Endothelial cell of umbilical vein (primary cell): ENCODE measurements at regions not wholly inside any gene's neighbourhood (a gene's known extent, or its start where the extent isn't known, plus 50 kb on each side); places are given as distances from the start of the nearest gene placed in this dataset.

Experiments used
- BruUV-seq: library from RNA; stranded (reverse); fragments of 400-500 nt; replicated peaks from 2 replicates; lab custom pipeline; 2021; lab: Mats Ljungman, UMichigan
- CTCF ChIA-PET: fragments of 300-600, 350-600 bp; sonication (Branson Sonifier 250); formaldehyde crosslinking; loops from one replicate; lab custom pipeline; 2021; ENCODE audit warnings: antibody characterized with exemption, inconsistent platforms; lab: Charles Lee
- POLR2A ChIA-PET: fragments of 300-600, 350-600 bp; sonication (Branson Sonifier 250); formaldehyde crosslinking; loops from one replicate; lab custom pipeline; 2021; ENCODE audit warnings: antibody characterized with exemption, inconsistent platforms; lab: Charles Lee
- DNase-seq: peaks from one replicate; pipeline ENCODE4 v3.0.0-alpha.2; 2011; ENCODE audit warnings: low read depth, low spot score
- FAIRE-seq: peaks from 2 replicates; lab custom pipeline; 2011; peaks lifted over from hg19 to GRCh38; lab: Jason Lieb, UNC
- H2AFZ ChIP-seq: 2 replicates; pipeline ENCODE4 v1.6.0; 2012; ENCODE audit warnings: low read depth, low read length, control low read depth, inconsistent platforms
- H3K27ac ChIP-seq: 2 replicates; pipeline ENCODE4 v1.5.1; 2011; ENCODE audit warnings: low read depth, mild to moderate bottlenecking, control low read depth, low read length, moderate library complexity; ENCODE audit not compliant: insufficient read depth
- H3K27me3 ChIP-seq, 2 experiments: 2 replicates each; pipeline versions ENCODE4 v1.6.0 to v1.6.1; 2011; ENCODE audit warnings: low read length in 2 of 2, mixed read lengths in 1 of 2; ENCODE audit not compliant: control insufficient read depth in 2 of 2, insufficient read depth in 2 of 2
- H3K36me3 ChIP-seq, 2 experiments: 2 replicates in 1 of 2; 3 replicates in 1 of 2; pipeline ENCODE4 v1.5.1; 2011; ENCODE audit warnings: low read length in 2 of 2, mild to moderate bottlenecking in 1 of 2, moderate library complexity in 1 of 2; ENCODE audit not compliant: control insufficient read depth in 2 of 2, insufficient read depth in 2 of 2; ENCODE audit errors: extremely low read depth in 1 of 2
- H3K4me1 ChIP-seq: 3 replicates; pipeline ENCODE4 v1.5.1; 2011; ENCODE audit warnings: mild to moderate bottlenecking, low read length; ENCODE audit not compliant: control insufficient read depth, insufficient read depth; ENCODE audit errors: extremely low read depth
- H3K4me2 ChIP-seq: 2 replicates; pipeline ENCODE4 v1.6.1; 2011; ENCODE audit warnings: low read length, control low read depth, mixed read lengths; ENCODE audit not compliant: insufficient read depth
- H3K4me3 ChIP-seq, 3 experiments: fragments of 200-600 bp in 1 of 3; sonication (generic), shearing (Covaris generic) in 1 of 3; replicated peaks in 1 of 3; 2 replicates each; pipeline ENCODE4 v1.5.1; 2011 to 2016; ENCODE audit warnings: control low read depth in 3 of 3, low read length in 3 of 3, mild to moderate bottlenecking in 2 of 3, inconsistent platforms in 1 of 3, low read depth in 1 of 3, moderate library complexity in 1 of 3; ENCODE audit not compliant: insufficient read depth in 1 of 3
- H3K79me2 ChIP-seq: 2 replicates; pipeline ENCODE4 v1.6.0; 2012; ENCODE audit warnings: low read length, inconsistent platforms; ENCODE audit not compliant: control insufficient read depth, insufficient read depth
- H3K9ac ChIP-seq: replicated peaks from 2 replicates; pipeline ENCODE3; 2011; ENCODE audit warnings: low read length, control low read depth; ENCODE audit not compliant: insufficient read depth; ENCODE audit errors: extremely low read depth
- H3K9me1 ChIP-seq: replicated peaks from 3 replicates; pipeline ENCODE4 v1.6.0; 2011; ENCODE audit warnings: mild to moderate bottlenecking, low read length; ENCODE audit not compliant: control insufficient read depth, insufficient read depth; ENCODE audit errors: extremely low read depth
- H3K9me3 ChIP-seq: replicated peaks from 2 replicates; pipeline ENCODE4 v1.5.1; 2012; ENCODE audit warnings: low read length, inconsistent platforms; ENCODE audit not compliant: control insufficient read depth, insufficient read depth
- H4K20me1 ChIP-seq: replicated peaks from 2 replicates; pipeline ENCODE3; 2011; ENCODE audit warnings: mild to moderate bottlenecking, low read length; ENCODE audit not compliant: control insufficient read depth, insufficient read depth; ENCODE audit errors: extremely low read depth
- EZH2 ChIP-seq: IDR thresholded peaks from 2 replicates; pipeline ENCODE4 v1.6.1; 2012; ENCODE audit warnings: borderline replicate concordance, low read depth, mild to moderate bottlenecking, moderate library complexity, low read length, inconsistent platforms; ENCODE audit not compliant: severe bottlenecking
- FOS ChIP-seq: IDR thresholded peaks from 2 replicates; pipeline ENCODE4 v1.6.1; 2011; ENCODE audit warnings: mild to moderate bottlenecking, low read length, moderate library complexity, borderline replicate concordance; ENCODE audit not compliant: insufficient read depth
- GATA2 ChIP-seq: IDR thresholded peaks from 2 replicates; pipeline ENCODE4 v1.7.0; 2011; ENCODE audit warnings: low read depth, mild to moderate bottlenecking, moderate library complexity, mixed read lengths, low read length; ENCODE audit not compliant: insufficient read length, insufficient read depth
- JUN ChIP-seq: IDR thresholded peaks from 2 replicates; pipeline ENCODE4 v1.6.1; 2011; ENCODE audit warnings: borderline replicate concordance, low read depth; ENCODE audit not compliant: insufficient read length, insufficient read depth
- MAX ChIP-seq: IDR thresholded peaks from 2 replicates; pipeline ENCODE4 v1.6.1; 2011; ENCODE audit not compliant: insufficient read depth, insufficient read length
- MYC ChIP-seq: IDR thresholded peaks from one replicate; pipeline ENCODE4 v1.6.1; 2011; ENCODE audit warnings: mild to moderate bottlenecking, low read depth, low read length
- POLR2A ChIP-seq: IDR thresholded peaks from 2 replicates; pipeline ENCODE4 v1.6.1; 2012; ENCODE audit warnings: low read depth, mild to moderate bottlenecking, control low read depth, low read length
- POLR2AphosphoS5 ChIP-seq: IDR thresholded peaks from 2 replicates; pipeline ENCODE4 v1.6.1; 2012; ENCODE audit warnings: low read depth, mild to moderate bottlenecking, control low read depth, low read length, moderate library complexity; ENCODE audit not compliant: insufficient read depth
- dilution Hi-C: fragments of 300-500 bp; cut with MboI; formaldehyde crosslinking; loops from one replicate; pipeline ENCODE4 v1.15.0; 2019; ENCODE audit warnings: low sequenced_read_pairs; ENCODE audit not compliant: extremely low pct_ligation_motif_present
- intact Hi-C: fragments of 100-400 bp; cut with micrococcal nuclease; formaldehyde crosslinking; loops from one replicate; pipeline ENCODE4 v1.10.0; 2022
- TF ChIP-seq, protein P1 (sequence below), 2 donors: IDR thresholded peaks; 1 replicate in 1 of 2; 2 replicates in 1 of 2; pipeline ENCODE4 v1.5.1; 2011; ENCODE audit warnings: low read length in 2 of 2, mild to moderate bottlenecking in 2 of 2, moderate library complexity in 2 of 2, control low read depth in 1 of 2, inconsistent platforms in 1 of 2, low read depth in 1 of 2; ENCODE audit not compliant: insufficient read depth in 1 of 2; ENCODE audit errors: extremely low read depth in 1 of 2

DNA sequence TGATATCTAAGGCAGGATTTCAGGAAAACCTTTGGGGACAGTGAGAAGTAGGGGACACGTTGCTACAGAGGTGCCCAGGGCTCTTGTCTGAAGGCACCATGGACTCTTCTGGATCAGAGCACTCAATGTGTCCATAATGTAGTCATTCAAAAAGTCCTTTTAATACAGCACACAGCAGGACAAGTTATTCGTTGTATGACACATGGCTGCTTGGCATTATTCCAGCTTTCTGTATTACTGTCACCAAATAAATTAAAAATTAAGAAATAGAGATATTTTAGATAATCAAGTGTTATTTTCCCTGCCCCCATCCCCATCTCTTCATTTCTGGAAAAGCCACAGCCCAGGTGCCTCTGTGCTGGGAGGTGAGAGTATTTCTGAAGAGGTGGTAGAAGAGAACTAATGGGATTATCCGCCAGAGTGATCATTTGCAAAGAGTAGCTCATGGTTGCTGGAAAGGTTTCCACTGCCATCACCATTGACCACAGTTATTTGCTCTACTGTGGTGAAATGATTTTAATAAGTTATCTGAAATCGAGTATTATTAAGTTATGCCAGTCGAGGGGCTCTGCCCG is 83.0 kb downstream of the CXCL12 start:
- Histone ChIP-seq H3K4me2 (no peak overlapping the region), H4K20me1 (no peaks in the 10 kb centered on the region), H3K9me1 (no peaks in the 10 kb centered on the region), H3K27me3 (no peaks in the 10 kb centered on the region), H3K36me3 (no peaks in the 10 kb centered on the region), H3K4me1 (no peaks in the 10 kb centered on the region), H3K79me2 (no peaks in the 10 kb centered on the region), H2AFZ (no peak overlapping the region), H3K9me3 (no peaks in the 10 kb centered on the region), H3K27ac (no peak overlapping the region), H3K9ac (no peak overlapping the region), H3K4me3 (no peak overlapping the region)
- DNase-seq (no peak), FAIRE-seq (no peak)
- TF ChIP-seq FOS (no peak), JUN (no peak), POLR2AphosphoS5 (no peak), MAX (no peak), MYC (no peak), GATA2 (no peak), EZH2 (no peak), POLR2A (no peak)
- TF ChIP-seq, protein P1, sequence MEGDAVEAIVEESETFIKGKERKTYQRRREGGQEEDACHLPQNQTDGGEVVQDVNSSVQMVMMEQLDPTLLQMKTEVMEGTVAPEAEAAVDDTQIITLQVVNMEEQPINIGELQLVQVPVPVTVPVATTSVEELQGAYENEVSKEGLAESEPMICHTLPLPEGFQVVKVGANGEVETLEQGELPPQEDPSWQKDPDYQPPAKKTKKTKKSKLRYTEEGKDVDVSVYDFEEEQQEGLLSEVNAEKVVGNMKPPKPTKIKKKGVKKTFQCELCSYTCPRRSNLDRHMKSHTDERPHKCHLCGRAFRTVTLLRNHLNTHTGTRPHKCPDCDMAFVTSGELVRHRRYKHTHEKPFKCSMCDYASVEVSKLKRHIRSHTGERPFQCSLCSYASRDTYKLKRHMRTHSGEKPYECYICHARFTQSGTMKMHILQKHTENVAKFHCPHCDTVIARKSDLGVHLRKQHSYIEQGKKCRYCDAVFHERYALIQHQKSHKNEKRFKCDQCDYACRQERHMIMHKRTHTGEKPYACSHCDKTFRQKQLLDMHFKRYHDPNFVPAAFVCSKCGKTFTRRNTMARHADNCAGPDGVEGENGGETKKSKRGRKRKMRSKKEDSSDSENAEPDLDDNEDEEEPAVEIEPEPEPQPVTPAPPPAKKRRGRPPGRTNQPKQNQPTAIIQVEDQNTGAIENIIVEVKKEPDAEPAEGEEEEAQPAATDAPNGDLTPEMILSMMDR (IDR thresholded peaks at IDR 0.05; ENCODE audit: extremely low read depth in 1 of 2, insufficient read depth in 1 of 2, low read depth in 1 of 2, low read length in 2 of 2), result no peak
- POLR2A ChIA-PET, result no interaction called here
- intact Hi-C loops, result no loop called here
- CTCF ChIA-PET, result no interaction called here
- BruUV-seq, result no TSS peak
- dilution Hi-C loops, result no loop called here
